Neural cell (in vitro differentiated cells): ENCODE measurements at regions not wholly inside any gene's neighbourhood (a gene's known extent, or its start where the extent isn't known, plus 50 kb on each side); places are given as distances from the start of the nearest gene placed in this dataset.

Source experiments
- EZH2 ChIP-seq: fragments of 200-600, 300-800 bp; shearing (Covaris generic), sonication (generic); IDR thresholded peaks from 2 replicates; pipeline ENCODE4 v1.6.1; 2014; ENCODE audit warnings: antibody characterized with exemption, low read length, borderline replicate concordance, mild to moderate bottlenecking; ENCODE audit not compliant: insufficient read depth, poor library complexity, severe bottlenecking
- MXI1 ChIP-seq: fragments of 450-650 bp; conservative IDR thresholded peaks from 2 replicates; pipeline ENCODE4 v1.6.1; 2014; ENCODE audit warnings: antibody characterized with exemption, mild to moderate bottlenecking; ENCODE audit not compliant: poor library complexity, severe bottlenecking
- POLR2AphosphoS5 ChIP-seq: IDR thresholded peaks from 2 replicates; pipeline ENCODE4 v1.6.1; 2012
- RAD21 ChIP-seq: fragments of 450-650 bp; conservative IDR thresholded peaks from 2 replicates; pipeline ENCODE4 v1.6.1; 2014; ENCODE audit warnings: antibody characterized with exemption, mild to moderate bottlenecking, moderate library complexity
- SMC3 ChIP-seq: fragments of 450-650 bp; conservative IDR thresholded peaks from 2 replicates; pipeline ENCODE4 v1.6.1; 2014; ENCODE audit warnings: antibody characterized with exemption, mild to moderate bottlenecking, moderate library complexity; ENCODE audit not compliant: poor library complexity
- TAF1 ChIP-seq: IDR thresholded peaks from 2 replicates; pipeline ENCODE4 v1.6.1; 2012; ENCODE audit warnings: low read depth
- TF ChIP-seq, protein P1 (sequence below): IDR thresholded peaks from 2 replicates; pipeline ENCODE4 v1.6.1; 2012; ENCODE audit warnings: borderline replicate concordance
- TF ChIP-seq, protein P2 (sequence below): fragments of 450-650 bp; IDR thresholded peaks from 2 replicates; pipeline ENCODE4 v1.5.1; 2014; ENCODE audit warnings: antibody characterized with exemption, mild to moderate bottlenecking, moderate library complexity; ENCODE audit not compliant: poor library complexity, severe bottlenecking

DNA sequence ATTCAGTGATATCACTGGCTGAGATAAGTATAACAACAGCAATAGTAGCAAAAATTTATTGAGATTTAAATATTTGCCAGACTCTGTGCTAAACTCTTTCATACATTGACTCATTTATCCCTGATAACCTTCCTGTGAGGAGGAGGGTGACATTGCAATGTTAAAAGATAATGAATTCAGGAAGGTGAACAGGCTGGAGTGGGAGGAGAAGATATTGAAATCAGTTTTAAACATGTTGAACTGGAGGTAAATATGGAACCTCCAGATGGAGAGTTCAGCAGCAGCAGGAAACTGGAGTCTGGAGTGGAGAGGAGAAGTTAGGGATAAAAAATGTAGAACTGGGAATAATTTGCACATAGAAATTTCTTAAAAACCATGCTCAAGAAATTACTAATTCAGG is 142.0 kb upstream of the FAT3 start:
- TF ChIP-seq, protein P1, sequence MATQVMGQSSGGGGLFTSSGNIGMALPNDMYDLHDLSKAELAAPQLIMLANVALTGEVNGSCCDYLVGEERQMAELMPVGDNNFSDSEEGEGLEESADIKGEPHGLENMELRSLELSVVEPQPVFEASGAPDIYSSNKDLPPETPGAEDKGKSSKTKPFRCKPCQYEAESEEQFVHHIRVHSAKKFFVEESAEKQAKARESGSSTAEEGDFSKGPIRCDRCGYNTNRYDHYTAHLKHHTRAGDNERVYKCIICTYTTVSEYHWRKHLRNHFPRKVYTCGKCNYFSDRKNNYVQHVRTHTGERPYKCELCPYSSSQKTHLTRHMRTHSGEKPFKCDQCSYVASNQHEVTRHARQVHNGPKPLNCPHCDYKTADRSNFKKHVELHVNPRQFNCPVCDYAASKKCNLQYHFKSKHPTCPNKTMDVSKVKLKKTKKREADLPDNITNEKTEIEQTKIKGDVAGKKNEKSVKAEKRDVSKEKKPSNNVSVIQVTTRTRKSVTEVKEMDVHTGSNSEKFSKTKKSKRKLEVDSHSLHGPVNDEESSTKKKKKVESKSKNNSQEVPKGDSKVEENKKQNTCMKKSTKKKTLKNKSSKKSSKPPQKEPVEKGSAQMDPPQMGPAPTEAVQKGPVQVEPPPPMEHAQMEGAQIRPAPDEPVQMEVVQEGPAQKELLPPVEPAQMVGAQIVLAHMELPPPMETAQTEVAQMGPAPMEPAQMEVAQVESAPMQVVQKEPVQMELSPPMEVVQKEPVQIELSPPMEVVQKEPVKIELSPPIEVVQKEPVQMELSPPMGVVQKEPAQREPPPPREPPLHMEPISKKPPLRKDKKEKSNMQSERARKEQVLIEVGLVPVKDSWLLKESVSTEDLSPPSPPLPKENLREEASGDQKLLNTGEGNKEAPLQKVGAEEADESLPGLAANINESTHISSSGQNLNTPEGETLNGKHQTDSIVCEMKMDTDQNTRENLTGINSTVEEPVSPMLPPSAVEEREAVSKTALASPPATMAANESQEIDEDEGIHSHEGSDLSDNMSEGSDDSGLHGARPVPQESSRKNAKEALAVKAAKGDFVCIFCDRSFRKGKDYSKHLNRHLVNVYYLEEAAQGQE = no peak
- TF ChIP-seq, protein P2, sequence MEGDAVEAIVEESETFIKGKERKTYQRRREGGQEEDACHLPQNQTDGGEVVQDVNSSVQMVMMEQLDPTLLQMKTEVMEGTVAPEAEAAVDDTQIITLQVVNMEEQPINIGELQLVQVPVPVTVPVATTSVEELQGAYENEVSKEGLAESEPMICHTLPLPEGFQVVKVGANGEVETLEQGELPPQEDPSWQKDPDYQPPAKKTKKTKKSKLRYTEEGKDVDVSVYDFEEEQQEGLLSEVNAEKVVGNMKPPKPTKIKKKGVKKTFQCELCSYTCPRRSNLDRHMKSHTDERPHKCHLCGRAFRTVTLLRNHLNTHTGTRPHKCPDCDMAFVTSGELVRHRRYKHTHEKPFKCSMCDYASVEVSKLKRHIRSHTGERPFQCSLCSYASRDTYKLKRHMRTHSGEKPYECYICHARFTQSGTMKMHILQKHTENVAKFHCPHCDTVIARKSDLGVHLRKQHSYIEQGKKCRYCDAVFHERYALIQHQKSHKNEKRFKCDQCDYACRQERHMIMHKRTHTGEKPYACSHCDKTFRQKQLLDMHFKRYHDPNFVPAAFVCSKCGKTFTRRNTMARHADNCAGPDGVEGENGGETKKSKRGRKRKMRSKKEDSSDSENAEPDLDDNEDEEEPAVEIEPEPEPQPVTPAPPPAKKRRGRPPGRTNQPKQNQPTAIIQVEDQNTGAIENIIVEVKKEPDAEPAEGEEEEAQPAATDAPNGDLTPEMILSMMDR = no peak
- TF ChIP-seq SMC3 (no peak), POLR2AphosphoS5 (no peak), EZH2 (no peak), RAD21 (no peak), MXI1 (no peak), TAF1 (no peak)
